ENCODE measurements at regions not wholly inside any gene's neighbourhood (a gene's known extent, or its start where the extent isn't known, plus 50 kb on each side); places are given as distances from the start of the nearest gene placed in this dataset.

DNA sequence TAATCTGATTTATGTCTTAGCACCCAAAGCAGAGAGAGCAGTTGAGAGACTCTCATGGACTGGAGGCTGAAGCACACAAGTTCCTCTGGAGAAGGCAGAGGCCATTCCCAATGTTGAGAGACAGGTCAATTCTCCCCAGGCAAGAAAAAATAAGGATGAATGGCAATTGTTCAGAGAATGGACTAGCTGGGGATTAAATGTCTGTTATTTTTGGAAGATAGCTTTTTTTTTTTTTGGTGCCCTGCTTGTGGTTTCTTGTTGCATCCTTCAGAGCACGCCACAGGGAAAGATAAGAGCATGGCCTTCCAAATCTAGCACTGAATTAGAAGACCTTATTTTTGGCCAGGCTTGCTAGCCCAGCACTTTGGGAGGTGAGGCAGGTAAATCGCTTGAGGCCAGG lies 65.6 kb upstream of the ERRFI1 start:
- no peak overlapping the region for H3K4me2 ChIP-seq (ENCODE audit: low read length)
- H3K4me1 ChIP-seq (ENCODE audit: control insufficient read depth, low read length) = no peaks in the 10 kb centered on the region
- H3K9me2 ChIP-seq (replicated peaks; ENCODE audit: control insufficient read depth, low read length) = no peaks in the 10 kb centered on the region
- no peaks in the 10 kb centered on the region for H3K79me2 ChIP-seq (ENCODE audit: control insufficient read depth, low read length)
- H3K4me3 ChIP-seq (ENCODE audit: low read length) = no peak overlapping the region
- peaks cover 7% of the 10 kb centered on the region; the same call in 1 of the 2 replicates for H3K27me3 ChIP-seq (ENCODE audit: control insufficient read depth, low read length)
- TF ChIP-seq, protein P1, sequence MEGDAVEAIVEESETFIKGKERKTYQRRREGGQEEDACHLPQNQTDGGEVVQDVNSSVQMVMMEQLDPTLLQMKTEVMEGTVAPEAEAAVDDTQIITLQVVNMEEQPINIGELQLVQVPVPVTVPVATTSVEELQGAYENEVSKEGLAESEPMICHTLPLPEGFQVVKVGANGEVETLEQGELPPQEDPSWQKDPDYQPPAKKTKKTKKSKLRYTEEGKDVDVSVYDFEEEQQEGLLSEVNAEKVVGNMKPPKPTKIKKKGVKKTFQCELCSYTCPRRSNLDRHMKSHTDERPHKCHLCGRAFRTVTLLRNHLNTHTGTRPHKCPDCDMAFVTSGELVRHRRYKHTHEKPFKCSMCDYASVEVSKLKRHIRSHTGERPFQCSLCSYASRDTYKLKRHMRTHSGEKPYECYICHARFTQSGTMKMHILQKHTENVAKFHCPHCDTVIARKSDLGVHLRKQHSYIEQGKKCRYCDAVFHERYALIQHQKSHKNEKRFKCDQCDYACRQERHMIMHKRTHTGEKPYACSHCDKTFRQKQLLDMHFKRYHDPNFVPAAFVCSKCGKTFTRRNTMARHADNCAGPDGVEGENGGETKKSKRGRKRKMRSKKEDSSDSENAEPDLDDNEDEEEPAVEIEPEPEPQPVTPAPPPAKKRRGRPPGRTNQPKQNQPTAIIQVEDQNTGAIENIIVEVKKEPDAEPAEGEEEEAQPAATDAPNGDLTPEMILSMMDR (IDR thresholded peaks at IDR 0.05; ENCODE audit: low read depth, low read length, poor library complexity, severe bottlenecking) = no peak
- no peak for TF ChIP-seq EZH2phosphoT487 (IDR thresholded peaks at IDR 0.05; ENCODE audit: borderline replicate concordance, low read length)
- no peak overlapping the region for H3K27ac ChIP-seq (ENCODE audit: low read depth, low read length)
- H3K36me3 ChIP-seq (ENCODE audit: control insufficient read depth, low read length) = no peaks in the 10 kb centered on the region
- H3F3A ChIP-seq (ENCODE audit: control insufficient read depth, insufficient read depth) = no peaks in the 10 kb centered on the region
- no peaks in the 10 kb centered on the region for H4K20me1 ChIP-seq (ENCODE audit: control insufficient read depth, insufficient read depth, low read depth, low read length)
- no peaks in the 10 kb centered on the region for H3K9me3 ChIP-seq (ENCODE audit: control insufficient read depth, insufficient read depth, low read length)

DNA sequence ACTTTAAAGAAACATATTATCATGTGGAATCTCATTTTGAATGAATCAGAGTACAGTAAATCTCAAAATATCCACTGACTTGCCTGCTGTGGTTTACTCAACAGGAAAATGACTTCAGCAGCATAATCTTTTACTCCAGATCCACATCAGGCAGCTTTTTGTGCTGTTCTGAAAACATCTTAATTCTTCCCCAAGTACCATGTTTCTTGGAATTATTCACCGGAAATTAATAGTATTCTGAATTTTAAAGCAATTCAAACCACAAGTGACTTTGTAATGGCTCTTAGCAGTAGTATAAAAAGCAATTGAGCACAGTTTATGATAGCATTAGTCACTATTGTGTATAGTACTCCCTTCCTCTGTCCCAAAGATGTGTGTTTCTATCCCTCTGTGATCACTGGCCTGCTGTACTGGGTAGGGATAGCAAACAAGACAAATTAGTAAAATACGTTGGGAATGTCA lies 64.2 kb upstream of the ERRFI1 start:
- Histone ChIP-seq H3K27ac (ENCODE audit: low read depth, low read length) (no peak overlapping the region), H3K4me2 (ENCODE audit: low read length) (no peak overlapping the region), H3K4me3 (ENCODE audit: low read length) (no peak overlapping the region), H3K9me3 (ENCODE audit: control insufficient read depth, insufficient read depth, low read length) (no peaks in the 10 kb centered on the region), H3K4me1 (ENCODE audit: control insufficient read depth, low read length) (no peaks in the 10 kb centered on the region), H3K9me2 (replicated peaks; ENCODE audit: control insufficient read depth, low read length) (no peaks in the 10 kb centered on the region), H3K79me2 (ENCODE audit: control insufficient read depth, low read length) (no peaks in the 10 kb centered on the region), H3F3A (ENCODE audit: control insufficient read depth, insufficient read depth) (no peaks in the 10 kb centered on the region), H4K20me1 (ENCODE audit: control insufficient read depth, insufficient read depth, low read depth, low read length) (no peaks in the 10 kb centered on the region), H3K36me3 (ENCODE audit: control insufficient read depth, low read length) (no peaks in the 10 kb centered on the region), H3K27me3 (ENCODE audit: control insufficient read depth, low read length) (peaks cover 13% of the 10 kb centered on the region; the same call in 1 of the 2 replicates)
- TF ChIP-seq, protein P1 (IDR thresholded peaks at IDR 0.05; ENCODE audit: low read depth, low read length, poor library complexity, severe bottlenecking) = no peak
- no peak for TF ChIP-seq EZH2phosphoT487 (IDR thresholded peaks at IDR 0.05; ENCODE audit: borderline replicate concordance, low read length)

DNA sequence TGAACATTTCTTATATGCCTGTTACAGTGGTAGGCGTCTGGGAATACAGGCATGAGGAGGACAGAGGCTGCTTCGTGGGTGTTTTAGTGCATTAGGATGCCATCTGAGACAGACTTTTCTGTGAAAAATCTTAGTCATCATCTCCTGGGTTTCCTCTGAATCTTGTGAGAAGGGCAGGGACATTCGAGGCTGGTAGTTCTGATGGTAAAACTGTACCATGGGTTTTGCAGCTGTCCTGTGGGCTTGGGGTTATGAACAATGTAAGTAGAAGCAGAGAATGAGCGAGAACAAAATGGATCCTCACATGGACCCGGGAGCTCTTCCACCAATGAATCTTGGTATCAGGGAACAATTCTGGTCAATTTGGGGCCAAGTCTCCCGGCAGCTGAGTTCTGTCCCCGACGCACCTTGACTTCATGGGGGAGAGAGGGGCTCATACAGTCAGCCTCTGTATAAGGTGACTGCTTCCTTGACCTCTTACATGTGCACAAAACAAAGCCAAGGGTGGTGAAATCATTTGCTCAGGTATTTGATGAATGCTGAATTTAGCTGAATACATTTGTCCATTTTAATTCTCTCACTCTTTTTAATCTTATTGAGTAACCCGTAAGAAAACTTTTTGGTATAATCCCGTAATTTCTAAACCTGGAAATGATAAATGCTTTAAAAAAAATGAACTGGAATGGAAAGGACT lies 63.6 kb upstream of the ERRFI1 start:
- Histone ChIP-seq H4K20me1 (ENCODE audit: control insufficient read depth, insufficient read depth, low read depth, low read length) (no peaks in the 10 kb centered on the region), H3K79me2 (ENCODE audit: control insufficient read depth, low read length) (no peaks in the 10 kb centered on the region), H3K27me3 (ENCODE audit: control insufficient read depth, low read length) (peaks cover 12% of the 10 kb centered on the region), H3K36me3 (ENCODE audit: control insufficient read depth, low read length) (no peaks in the 10 kb centered on the region), H3K9me3 (ENCODE audit: control insufficient read depth, insufficient read depth, low read length) (no peaks in the 10 kb centered on the region), H3K9me2 (replicated peaks; ENCODE audit: control insufficient read depth, low read length) (no peaks in the 10 kb centered on the region), H3K4me2 (ENCODE audit: low read length) (no peak overlapping the region), H3K27ac (ENCODE audit: low read depth, low read length) (no peak overlapping the region), H3F3A (ENCODE audit: control insufficient read depth, insufficient read depth) (no peaks in the 10 kb centered on the region), H3K4me3 (ENCODE audit: low read length) (no peak overlapping the region), H3K4me1 (ENCODE audit: control insufficient read depth, low read length) (no peaks in the 10 kb centered on the region)
- TF ChIP-seq, protein P1 (IDR thresholded peaks at IDR 0.05; ENCODE audit: low read depth, low read length, poor library complexity, severe bottlenecking) = no peak
- TF ChIP-seq EZH2phosphoT487 (IDR thresholded peaks at IDR 0.05; ENCODE audit: borderline replicate concordance, low read length) = no peak
